GM23338 (cell line): ENCODE measurements at regions not wholly inside any gene's neighbourhood (a gene's known extent, or its start where the extent isn't known, plus 50 kb on each side); places are given as distances from the start of the nearest gene placed in this dataset.

ENCODE experiments used
- ATAC-seq: fragments of 200-7000 bp; cut with Tn5 transposase; 3 replicates; pipeline ENCODE4 v1.9.1; 2020
- DNase-seq: peaks from one replicate; pipeline ENCODE4 v3.0.0-alpha.2; 2015; ENCODE audit warnings: low spot score
- H2AFZ ChIP-seq: fragments of 200-600 bp; sonication (generic); 2 replicates; pipeline ENCODE4 v1.8.0; 2016; ENCODE audit warnings: antibody characterized with exemption, mild to moderate bottlenecking, moderate library complexity
- H3F3A ChIP-seq: fragments of 200-600 bp; sonication (generic); replicated peaks from 2 replicates; pipeline ENCODE4 v1.8.0; 2017; ENCODE audit warnings: antibody characterized with exemption, mixed run types, low read depth
- H3K27ac ChIP-seq: fragments of 200-600 bp; sonication (generic); 2 replicates; pipeline ENCODE4 v1.6.1; 2016; ENCODE audit warnings: low read depth
- H3K27me3 ChIP-seq: fragments of 200-600 bp; sonication (generic); 2 replicates; pipeline ENCODE4 v1.8.0; 2016; ENCODE audit warnings: mild to moderate bottlenecking, mixed run types, moderate library complexity; ENCODE audit not compliant: insufficient read depth
- H3K36me3 ChIP-seq: fragments of 200-600 bp; sonication (generic); 2 replicates; pipeline ENCODE4 v1.8.0; 2016; ENCODE audit warnings: mild to moderate bottlenecking; ENCODE audit not compliant: insufficient read depth
- H3K4me1 ChIP-seq: fragments of 200-600 bp; sonication (generic); 2 replicates; pipeline ENCODE4 v1.8.0; 2016; ENCODE audit warnings: mild to moderate bottlenecking, moderate library complexity; ENCODE audit not compliant: insufficient read depth
- H3K4me2 ChIP-seq: fragments of 200-600 bp; sonication (generic); 2 replicates; pipeline ENCODE4 v1.7.1; 2017; ENCODE audit warnings: mixed run types
- H3K4me3 ChIP-seq: fragments of 200-600 bp; sonication (generic); 2 replicates; pipeline ENCODE4 v1.6.1; 2016; ENCODE audit warnings: mixed run types
- H3K79me2 ChIP-seq: fragments of 200-600 bp; sonication (generic); replicated peaks from 2 replicates; pipeline ENCODE4 v1.8.0; 2017; ENCODE audit warnings: mild to moderate bottlenecking; ENCODE audit not compliant: insufficient read depth
- H3K9me2 ChIP-seq: fragments of 200-600 bp; sonication (generic); 2 replicates; pipeline ENCODE4 v1.8.0; 2017; ENCODE audit not compliant: insufficient read depth
- H4K20me1 ChIP-seq: fragments of 200-600 bp; sonication (generic); replicated peaks from 2 replicates; pipeline ENCODE4 v1.8.0; 2017; ENCODE audit warnings: mild to moderate bottlenecking; ENCODE audit not compliant: insufficient read depth
- H3K27ac Mint-ChIP-seq: 2 replicates; pipeline ENCODE4 v1.8.0; 2020; ENCODE audit warnings: inconsistent platforms, mild to moderate bottlenecking, moderate library complexity, mixed read lengths
- H3K27me3 Mint-ChIP-seq: 3 replicates; pipeline ENCODE4 v1.8.0; 2022; ENCODE audit warnings: low read depth, mild to moderate bottlenecking, moderate library complexity, mixed read lengths, inconsistent platforms; ENCODE audit not compliant: insufficient read depth, poor library complexity
- H3K36me3 Mint-ChIP-seq: 3 replicates; pipeline ENCODE4 v1.8.0; 2021; ENCODE audit warnings: low read depth, mild to moderate bottlenecking, inconsistent platforms, moderate library complexity, mixed read lengths
- H3K4me1 Mint-ChIP-seq: 3 replicates; pipeline ENCODE4 v1.8.0; 2020; ENCODE audit warnings: mild to moderate bottlenecking, inconsistent platforms, mixed read lengths
- H3K4me3 Mint-ChIP-seq: 3 replicates; pipeline ENCODE4 v1.8.0; 2021; ENCODE audit warnings: moderate library complexity, mild to moderate bottlenecking, inconsistent platforms, mixed read lengths
- H3K9me3 Mint-ChIP-seq: 3 replicates; pipeline ENCODE4 v1.8.0; 2020; ENCODE audit warnings: moderate library complexity, mild to moderate bottlenecking, inconsistent platforms, mixed read lengths
- CREB1 ChIP-seq: fragments of 250-450 bp; sonication (Bioruptor Pico); IDR thresholded peaks from 2 replicates; pipeline ENCODE4 v1.5.0; 2020; ENCODE audit warnings: low read depth, mild to moderate bottlenecking, moderate library complexity
- CTCF ChIP-seq, 2 experiments: fragments of 200-600 bp in 1 of 2; sonication (generic) in 1 of 2; conservative IDR thresholded peaks; 2 replicates each; pipeline versions ENCODE4 v1.5.1 to v1.6.1; 2016 to 2017; ENCODE audit warnings: antibody characterized with exemption in 2 of 2, low read depth in 2 of 2, mild to moderate bottlenecking in 2 of 2, moderate library complexity in 1 of 2
- ETS1 ChIP-seq: IDR thresholded peaks from 2 replicates; pipeline ENCODE4 v1.6.1; 2016; ENCODE audit warnings: antibody characterized with exemption
- EZH2 ChIP-seq: fragments of 200-600 bp; sonication (generic); IDR thresholded peaks from one replicate; pipeline ENCODE4 v1.8.0; 2017; ENCODE audit warnings: antibody characterized with exemption, mild to moderate bottlenecking, low read depth; ENCODE audit not compliant: unreplicated experiment
- EZH2phosphoT487 ChIP-seq: fragments of 200-600 bp; sonication (generic); IDR thresholded peaks from one replicate; pipeline ENCODE4 v1.8.1; 2018; ENCODE audit warnings: antibody characterized with exemption; ENCODE audit not compliant: unreplicated experiment
- JUNB ChIP-seq: IDR thresholded peaks from one replicate; pipeline ENCODE4 v1.6.1; 2016; ENCODE audit warnings: antibody characterized with exemption; ENCODE audit not compliant: unreplicated experiment
- NANOG ChIP-seq: IDR thresholded peaks from 2 replicates; pipeline ENCODE4 v1.6.1; 2016; ENCODE audit warnings: antibody characterized with exemption, borderline replicate concordance
- POLR2AphosphoS5 ChIP-seq: IDR thresholded peaks from 2 replicates; pipeline ENCODE4 v1.6.1; 2016; ENCODE audit warnings: antibody characterized with exemption, low read depth
- REST ChIP-seq: IDR thresholded peaks from one replicate; pipeline ENCODE4 v1.6.1; 2018; ENCODE audit warnings: antibody characterized with exemption; ENCODE audit not compliant: unreplicated experiment
- STAT1 ChIP-seq: IDR thresholded peaks from one replicate; pipeline ENCODE4 v1.6.1; 2016; ENCODE audit warnings: antibody characterized with exemption; ENCODE audit not compliant: unreplicated experiment
- ZNF114 ChIP-seq: fragments of 250-450 bp; sonication (Bioruptor Pico); IDR thresholded peaks from 2 replicates; pipeline ENCODE4 v1.5.0; 2020; ENCODE audit warnings: mild to moderate bottlenecking, moderate library complexity
- ZNF331 ChIP-seq: fragments of 250-450 bp; sonication (Bioruptor Pico); IDR thresholded peaks from 2 replicates; pipeline ENCODE4 v1.5.0; 2020; ENCODE audit warnings: low read depth, mild to moderate bottlenecking, moderate library complexity
- ZNF462 ChIP-seq: fragments of 250-450 bp; sonication (Bioruptor Pico); IDR thresholded peaks from 2 replicates; pipeline ENCODE4 v1.5.0; 2020; ENCODE audit warnings: mild to moderate bottlenecking, moderate library complexity

GRCh38 chrX:42106556-42106955 is 183.2 kb upstream of the CASK start:
- H3K4me1 Mint-ChIP-seq, result no peaks in the 10 kb centered on the region; the same call in 2 of the 3 replicates
- H3K4me3 Mint-ChIP-seq, result no peak overlapping the region
- 0 out of 3 replicates have a peak, but pooled peaks cover 2% of the 10 kb centered on the region for H3K9me3 Mint-ChIP-seq
- Histone ChIP-seq H3K9me2 (no peaks in the 10 kb centered on the region), H3K36me3 (no peaks in the 10 kb centered on the region), H3K4me1 (no peaks in the 10 kb centered on the region), H3K79me2 (no peaks in the 10 kb centered on the region), H4K20me1 (no peaks in the 10 kb centered on the region), H3K4me3 (no peak overlapping the region), H3K27me3 (no peaks in the 10 kb centered on the region), H3K4me2 (no peak overlapping the region), H3K27ac (no peak overlapping the region), H3F3A (no peaks in the 10 kb centered on the region), H2AFZ (no peak overlapping the region)
- TF ChIP-seq JUNB, result no peak
- no peak for TF ChIP-seq POLR2AphosphoS5
- no peak for TF ChIP-seq CREB1
- no peak for TF ChIP-seq EZH2phosphoT487
- no peak for TF ChIP-seq ZNF331 (CRISPR knock-in tag)
- no peak for TF ChIP-seq ETS1
- TF ChIP-seq NANOG, result no peak
- TF ChIP-seq REST, result no peak
- TF ChIP-seq ZNF114 (CRISPR knock-in tag), result no peak
- TF ChIP-seq ZNF462, result no peak
- no peak for TF ChIP-seq STAT1
- no peak for TF ChIP-seq EZH2
- no peak for TF ChIP-seq CTCF (conservative IDR thresholded peaks at IDR 0.05; ENCODE audit: low read depth in 2 of 2)
- DNase-seq, result no peak
- H3K27me3 Mint-ChIP-seq, result peaks cover 3% of the 10 kb centered on the region
- no peak overlapping the region for H3K27ac Mint-ChIP-seq
- peaks cover 4% of the 10 kb centered on the region; the same call in 1 of the 3 replicates for H3K36me3 Mint-ChIP-seq
- ATAC-seq, result no peak
